Epidermal melanocyte (primary cell): ENCODE measurements at regions not wholly inside any gene's neighbourhood (a gene's known extent, or its start where the extent isn't known, plus 50 kb on each side); places are given as distances from the start of the nearest gene placed in this dataset.
"Not testable (repeated sequence)": the region's sequence is repeated elsewhere in the genome, so short reads cannot be mapped to it uniquely, and the experiment has no call there.

ENCODE experiments used
- DNase-seq: peaks from one replicate; pipeline ENCODE4 v3.0.0; 2011; ENCODE audit warnings: low spot score; ENCODE audit not compliant: insufficient read length

GRCh38 chr14:45976001-45976400, 675.6 kb downstream of the RPL10L start:
- no peak for DNase-seq

GRCh38 chr14:45972416-45972815, 679.2 kb downstream of the RPL10L start:
- DNase-seq: no peak

- no peak for DNase-seq
These were observed 681.0 kb downstream of the RPL10L start for GRCh38 chr14:45970621-45971020.

GRCh38 chr14:45968037-45968436, 683.5 kb downstream of the RPL10L start:
- DNase-seq: no peak

GRCh38 chr14:45949479-45949878, 696.5 kb upstream of the MIS18BP1 start:
- DNase-seq: no peak

GRCh38 chr14:45947830-45948229, 694.8 kb upstream of the MIS18BP1 start:
- DNase-seq: no peak

- DNase-seq: no peak
These were observed 693.2 kb upstream of the MIS18BP1 start for GRCh38 chr14:45946251-45946650.

GRCh38 chr14:45940318-45940717, 687.3 kb upstream of the MIS18BP1 start:
- no peak for DNase-seq

- DNase-seq: no peak
These were observed 686.6 kb upstream of the MIS18BP1 start for GRCh38 chr14:45939572-45939971.

GRCh38 chr14:45919995-45920394, 667.0 kb upstream of the MIS18BP1 start:
- DNase-seq: not testable (repeated sequence)

GRCh38 chr14:45916340-45916953, 663.4 kb upstream of the MIS18BP1 start:
- no peak for DNase-seq

- DNase-seq: no peak
These were observed 654.8 kb upstream of the MIS18BP1 start for GRCh38 chr14:45907782-45908181.

GRCh38 chr14:45906257-45906656, 653.3 kb upstream of the MIS18BP1 start:
- no peak for DNase-seq

- no peak for DNase-seq
These were observed 652.7 kb upstream of the MIS18BP1 start for GRCh38 chr14:45905672-45906071.

GRCh38 chr14:45904314-45904713, 651.3 kb upstream of the MIS18BP1 start:
- no peak for DNase-seq

GRCh38 chr14:45902241-45902640, 649.2 kb upstream of the MIS18BP1 start:
- no peak for DNase-seq

- no peak for DNase-seq
These were observed 644.4 kb upstream of the MIS18BP1 start for GRCh38 chr14:45897439-45897838.

- no peak for DNase-seq
These were observed 640.1 kb upstream of the MIS18BP1 start for GRCh38 chr14:45893127-45893526.

GRCh38 chr14:45891417-45892080, 638.5 kb upstream of the MIS18BP1 start:
- no peak for DNase-seq

GRCh38 chr14:45888766-45889285, 635.8 kb upstream of the MIS18BP1 start:
- not testable (repeated sequence) for DNase-seq

GRCh38 chr14:45877981-45878380, 625.0 kb upstream of the MIS18BP1 start:
- DNase-seq: no peak

GRCh38 chr14:45868863-45869262, 615.9 kb upstream of the MIS18BP1 start:
- no peak for DNase-seq

- DNase-seq: no peak
These were observed 615.4 kb upstream of the MIS18BP1 start for GRCh38 chr14:45868377-45868776.
